ENCODE measurements at regions not wholly inside any gene's neighbourhood (a gene's known extent, or its start where the extent isn't known, plus 50 kb on each side); places are given as distances from the start of the nearest gene placed in this dataset.

GRCh38 chr4:117421706-117422105 lies 336.3 kb upstream of the TRAM1L1 start:
- H3K4me3 ChIP-seq (ENCODE audit: low read depth, low read length), result no peak overlapping the region
- H3K36me3 ChIP-seq (ENCODE audit: control insufficient read depth, insufficient read depth, low read length), result no peaks in the 10 kb centered on the region
- TF ChIP-seq, protein P1, sequence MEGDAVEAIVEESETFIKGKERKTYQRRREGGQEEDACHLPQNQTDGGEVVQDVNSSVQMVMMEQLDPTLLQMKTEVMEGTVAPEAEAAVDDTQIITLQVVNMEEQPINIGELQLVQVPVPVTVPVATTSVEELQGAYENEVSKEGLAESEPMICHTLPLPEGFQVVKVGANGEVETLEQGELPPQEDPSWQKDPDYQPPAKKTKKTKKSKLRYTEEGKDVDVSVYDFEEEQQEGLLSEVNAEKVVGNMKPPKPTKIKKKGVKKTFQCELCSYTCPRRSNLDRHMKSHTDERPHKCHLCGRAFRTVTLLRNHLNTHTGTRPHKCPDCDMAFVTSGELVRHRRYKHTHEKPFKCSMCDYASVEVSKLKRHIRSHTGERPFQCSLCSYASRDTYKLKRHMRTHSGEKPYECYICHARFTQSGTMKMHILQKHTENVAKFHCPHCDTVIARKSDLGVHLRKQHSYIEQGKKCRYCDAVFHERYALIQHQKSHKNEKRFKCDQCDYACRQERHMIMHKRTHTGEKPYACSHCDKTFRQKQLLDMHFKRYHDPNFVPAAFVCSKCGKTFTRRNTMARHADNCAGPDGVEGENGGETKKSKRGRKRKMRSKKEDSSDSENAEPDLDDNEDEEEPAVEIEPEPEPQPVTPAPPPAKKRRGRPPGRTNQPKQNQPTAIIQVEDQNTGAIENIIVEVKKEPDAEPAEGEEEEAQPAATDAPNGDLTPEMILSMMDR (IDR thresholded peaks at IDR 0.05; ENCODE audit: insufficient read depth, low read depth, low read length), result no peak
- ChIA-PET CTCF (interaction anchor here (0.9 kb wide), 1 partner anchor 13 kb away, joined by 3 read pairs; no protein-coding TSS in a partner anchor), POLR2A (no interaction called here)
- no peaks in the 10 kb centered on the region for H3K27me3 ChIP-seq (ENCODE audit: control insufficient read depth, insufficient read depth, low read length)
- no peak for DNase-seq (ENCODE audit: low read depth)

DNA sequence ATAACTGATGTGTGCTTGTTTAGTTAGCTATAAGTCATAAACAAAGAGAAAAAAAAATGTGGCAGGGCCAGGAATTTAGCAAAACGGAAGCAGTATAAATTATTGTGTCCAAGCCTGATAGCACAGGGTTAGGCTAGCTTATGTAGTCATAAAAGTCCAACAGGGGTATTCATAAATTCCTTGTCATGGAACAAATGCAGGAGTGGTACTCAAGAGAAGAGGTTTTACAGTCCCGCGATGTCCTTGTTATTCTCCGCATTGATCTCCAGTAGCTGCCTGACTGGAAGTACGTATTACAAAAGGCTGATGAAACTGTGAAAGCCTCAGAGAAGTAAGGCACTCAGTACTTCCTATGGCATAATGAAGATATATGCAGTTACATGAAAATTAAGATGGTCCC lies 336.9 kb upstream of the TRAM1L1 start:
- CTCF ChIA-PET, result interaction anchor here (0.9 kb wide), 1 partner anchor 12 kb away, joined by 3 read pairs; no protein-coding TSS in a partner anchor

GRCh38 chr4:117425636-117426035 lies 340.3 kb upstream of the TRAM1L1 start:
- Histone ChIP-seq H3K27me3 (ENCODE audit: control insufficient read depth, insufficient read depth, low read length) (no peaks in the 10 kb centered on the region), H3K36me3 (ENCODE audit: control insufficient read depth, insufficient read depth, low read length) (no peaks in the 10 kb centered on the region), H3K4me3 (ENCODE audit: low read depth, low read length) (no peak overlapping the region)
- POLR2A ChIA-PET, result no interaction called here
- no peak for DNase-seq (ENCODE audit: low read depth)
- TF ChIP-seq, protein P1 (IDR thresholded peaks at IDR 0.05; ENCODE audit: insufficient read depth, low read depth, low read length), result no peak
- CTCF ChIA-PET, result interaction anchor here (0.9 kb wide), 1 partner anchor 19 kb away, joined by 3 read pairs; no protein-coding TSS in a partner anchor

More for the DNA sequence above, 336.9 kb upstream of the TRAM1L1 start:
- no peaks in the 10 kb centered on the region for H3K36me3 ChIP-seq (ENCODE audit: control insufficient read depth, insufficient read depth, low read length)
- no peak overlapping the region for H3K4me3 ChIP-seq (ENCODE audit: low read depth, low read length)
- POLR2A ChIA-PET, result no interaction called here
- no peak for DNase-seq (ENCODE audit: low read depth)
- TF ChIP-seq, protein P1 (IDR thresholded peaks at IDR 0.05; ENCODE audit: insufficient read depth, low read depth, low read length), result no peak
- no peaks in the 10 kb centered on the region for H3K27me3 ChIP-seq (ENCODE audit: control insufficient read depth, insufficient read depth, low read length)

GRCh38 chr4:117428536-117428935 lies 343.2 kb upstream of the TRAM1L1 start:
- no peak overlapping the region for H3K4me3 ChIP-seq (ENCODE audit: low read depth, low read length)
- CTCF ChIA-PET, result no interaction called here
- POLR2A ChIA-PET, result no interaction called here
- no peaks in the 10 kb centered on the region for H3K27me3 ChIP-seq (ENCODE audit: control insufficient read depth, insufficient read depth, low read length)
- TF ChIP-seq, protein P1 (IDR thresholded peaks at IDR 0.05; ENCODE audit: insufficient read depth, low read depth, low read length), result no peak
- DNase-seq (ENCODE audit: low read depth), result no peak
- no peaks in the 10 kb centered on the region for H3K36me3 ChIP-seq (ENCODE audit: control insufficient read depth, insufficient read depth, low read length)

DNA sequence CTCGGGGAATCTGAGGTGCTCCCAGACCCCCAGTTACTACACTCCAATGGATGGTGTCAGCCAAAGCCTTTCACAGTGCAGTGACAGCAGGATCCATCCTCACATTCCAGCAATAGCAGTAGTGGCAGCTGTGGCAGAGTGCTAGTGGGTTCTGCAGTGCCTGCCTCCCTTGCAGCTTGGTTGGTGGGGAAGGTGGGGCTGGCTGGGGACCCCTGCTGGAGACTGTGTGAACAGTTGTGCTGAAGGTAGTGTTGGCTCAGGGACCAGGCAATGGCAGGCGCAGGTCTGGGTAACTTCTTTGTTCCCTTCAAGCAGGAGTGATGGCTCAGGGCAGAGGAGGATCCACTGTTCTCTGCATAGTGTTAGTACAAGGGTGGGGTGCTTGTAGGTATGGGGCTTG lies 343.7 kb upstream of the TRAM1L1 start:
- ChIA-PET POLR2A (no interaction called here), CTCF (no interaction called here)
- H3K27me3 ChIP-seq (ENCODE audit: control insufficient read depth, insufficient read depth, low read length), result no peaks in the 10 kb centered on the region
- TF ChIP-seq, protein P1 (IDR thresholded peaks at IDR 0.05; ENCODE audit: insufficient read depth, low read depth, low read length), result no peak
- H3K4me3 ChIP-seq (ENCODE audit: low read depth, low read length), result no peak overlapping the region
- no peak for DNase-seq (ENCODE audit: low read depth)
- no peaks in the 10 kb centered on the region for H3K36me3 ChIP-seq (ENCODE audit: control insufficient read depth, insufficient read depth, low read length)

All from BJ (cell line).